HUES48 (cell line): ENCODE measurements at regions not wholly inside any gene's neighbourhood (a gene's known extent, or its start where the extent isn't known, plus 50 kb on each side); places are given as distances from the start of the nearest gene placed in this dataset.

Experiments used
- H3K27ac ChIP-seq: one replicate; pipeline ENCODE4 v1.7.0; 2013; ENCODE audit warnings: low read depth, low read length, inconsistent platforms
- H3K27me3 ChIP-seq: 2 replicates; pipeline ENCODE4 v1.6.1; 2013; ENCODE audit warnings: mild to moderate bottlenecking, low read length; ENCODE audit not compliant: control insufficient read depth, insufficient read depth
- H3K36me3 ChIP-seq: 2 replicates; pipeline ENCODE4 v1.6.1; 2013; ENCODE audit warnings: low read length; ENCODE audit not compliant: control insufficient read depth, insufficient read depth
- H3K4me1 ChIP-seq: 2 replicates; pipeline ENCODE4 v1.6.1; 2013; ENCODE audit warnings: mild to moderate bottlenecking, low read length; ENCODE audit not compliant: control insufficient read depth, insufficient read depth
- H3K4me3 ChIP-seq: 2 replicates; pipeline ENCODE4 v1.5.1; 2013; ENCODE audit warnings: mild to moderate bottlenecking, low read depth, low read length
- H3K9ac ChIP-seq: 2 replicates; pipeline ENCODE4 v1.6.1; 2013; ENCODE audit warnings: mild to moderate bottlenecking, low read depth, low read length, moderate library complexity
- H3K9me3 ChIP-seq: 2 replicates; pipeline ENCODE4 v1.6.1; 2013; ENCODE audit warnings: low read length; ENCODE audit not compliant: control insufficient read depth, insufficient read depth

GRCh38 chr6:10237298-10238038 lies 177.4 kb downstream of the TFAP2A start:
- no peaks in the 10 kb centered on the region for H3K36me3 ChIP-seq
- H3K27ac ChIP-seq = no peak overlapping the region
- no peaks in the 10 kb centered on the region for H3K9me3 ChIP-seq
- H3K27me3 ChIP-seq = no peaks in the 10 kb centered on the region
- no peak overlapping the region for H3K4me3 ChIP-seq
- no peaks in the 10 kb centered on the region for H3K4me1 ChIP-seq
- no peak overlapping the region for H3K9ac ChIP-seq

- no peak overlapping the region for H3K27ac ChIP-seq
- no peaks in the 10 kb centered on the region for H3K9me3 ChIP-seq
- H3K36me3 ChIP-seq = no peaks in the 10 kb centered on the region
- no peak overlapping the region for H3K4me3 ChIP-seq
- H3K9ac ChIP-seq = no peak overlapping the region
- no peaks in the 10 kb centered on the region for H3K27me3 ChIP-seq
- H3K4me1 ChIP-seq = no peaks in the 10 kb centered on the region
These were observed 179.5 kb downstream of the TFAP2A start for GRCh38 chr6:10235344-10235743.

- Histone ChIP-seq H3K4me3 (no peak overlapping the region), H3K27ac (no peak overlapping the region), H3K9ac (no peak overlapping the region), H3K4me1 (no peaks in the 10 kb centered on the region), H3K36me3 (no peaks in the 10 kb centered on the region), H3K9me3 (no peaks in the 10 kb centered on the region), H3K27me3 (no peaks in the 10 kb centered on the region)
These were observed 184.3 kb downstream of the TFAP2A start for GRCh38 chr6:10230531-10230930.

- Histone ChIP-seq H3K27ac (no peak overlapping the region), H3K4me3 (no peak overlapping the region), H3K9me3 (no peaks in the 10 kb centered on the region), H3K4me1 (no peaks in the 10 kb centered on the region), H3K9ac (no peak overlapping the region), H3K36me3 (no peaks in the 10 kb centered on the region), H3K27me3 (no peaks in the 10 kb centered on the region)
These were observed 191.0 kb downstream of the TFAP2A start for GRCh38 chr6:10223841-10224240.

GRCh38 chr6:10221178-10221577 lies 193.7 kb downstream of the TFAP2A start:
- Histone ChIP-seq H3K4me1 (no peaks in the 10 kb centered on the region), H3K9ac (no peak overlapping the region), H3K4me3 (no peak overlapping the region), H3K36me3 (no peaks in the 10 kb centered on the region), H3K9me3 (no peaks in the 10 kb centered on the region), H3K27ac (no peak overlapping the region), H3K27me3 (no peaks in the 10 kb centered on the region)

- Histone ChIP-seq H3K9me3 (no peaks in the 10 kb centered on the region), H3K4me1 (no peaks in the 10 kb centered on the region), H3K27ac (no peak overlapping the region), H3K4me3 (no peak overlapping the region), H3K27me3 (no peaks in the 10 kb centered on the region), H3K36me3 (no peaks in the 10 kb centered on the region), H3K9ac (no peak overlapping the region)
These were observed 195.4 kb downstream of the TFAP2A start for GRCh38 chr6:10219510-10219909.

GRCh38 chr6:10217111-10217510 lies 197.8 kb downstream of the TFAP2A start:
- Histone ChIP-seq H3K4me1 (no peaks in the 10 kb centered on the region), H3K4me3 (no peak overlapping the region), H3K36me3 (no peaks in the 10 kb centered on the region), H3K27me3 (no peaks in the 10 kb centered on the region), H3K27ac (no peak overlapping the region), H3K9me3 (no peaks in the 10 kb centered on the region), H3K9ac (no peak overlapping the region)

GRCh38 chr6:10215326-10216110 lies 199.4 kb downstream of the TFAP2A start:
- Histone ChIP-seq H3K27me3 (no peaks in the 10 kb centered on the region), H3K9me3 (no peaks in the 10 kb centered on the region), H3K4me3 (no peak overlapping the region), H3K36me3 (no peaks in the 10 kb centered on the region), H3K27ac (no peak overlapping the region), H3K9ac (no peak overlapping the region), H3K4me1 (no peaks in the 10 kb centered on the region)

GRCh38 chr6:10210052-10210451 lies 204.8 kb downstream of the TFAP2A start:
- no peak overlapping the region for H3K9ac ChIP-seq
- H3K27me3 ChIP-seq = no peaks in the 10 kb centered on the region
- H3K9me3 ChIP-seq = no peaks in the 10 kb centered on the region
- H3K36me3 ChIP-seq = no peaks in the 10 kb centered on the region
- no peak overlapping the region for H3K4me3 ChIP-seq
- no peak overlapping the region for H3K27ac ChIP-seq
- H3K4me1 ChIP-seq = no peaks in the 10 kb centered on the region

- Histone ChIP-seq H3K4me1 (no peaks in the 10 kb centered on the region), H3K9me3 (no peaks in the 10 kb centered on the region), H3K9ac (no peak overlapping the region), H3K27ac (no peak overlapping the region), H3K27me3 (no peaks in the 10 kb centered on the region), H3K4me3 (no peak overlapping the region), H3K36me3 (no peaks in the 10 kb centered on the region)
These were observed 209.0 kb downstream of the TFAP2A start for GRCh38 chr6:10205892-10206291.

GRCh38 chr6:10205120-10205519 lies 209.8 kb downstream of the TFAP2A start:
- Histone ChIP-seq H3K4me3 (no peak overlapping the region), H3K27ac (no peak overlapping the region), H3K4me1 (no peaks in the 10 kb centered on the region), H3K27me3 (no peaks in the 10 kb centered on the region), H3K9me3 (no peaks in the 10 kb centered on the region), H3K9ac (no peak overlapping the region), H3K36me3 (no peaks in the 10 kb centered on the region)
